Fibroblast of mammary gland (primary cell): ENCODE measurements at regions not wholly inside any gene's neighbourhood (a gene's known extent, or its start where the extent isn't known, plus 50 kb on each side); places are given as distances from the start of the nearest gene placed in this dataset.

Source experiments
- DNase-seq: peaks from one replicate; pipeline ENCODE4 v3.0.0-alpha.2; 2010; ENCODE audit warnings: low read depth
- H3K4me3 ChIP-seq: 2 replicates; pipeline ENCODE4 v1.5.1; 2011; ENCODE audit warnings: low read depth, mild to moderate bottlenecking, low read length, moderate library complexity; ENCODE audit not compliant: control insufficient read depth
- CTCF ChIP-seq: conservative IDR thresholded peaks from 2 replicates; pipeline ENCODE4 v1.5.1; 2011; ENCODE audit warnings: low read depth, low read length, inconsistent platforms; ENCODE audit not compliant: control insufficient read depth, insufficient read depth

GRCh38 chr2:83703598-83703997 lies 755.5 kb downstream of the SUCLG1 start:
- H3K4me3 ChIP-seq: no peak overlapping the region
- TF ChIP-seq CTCF: no peak
- no peak for DNase-seq

- no peak overlapping the region for H3K4me3 ChIP-seq
- no peak for TF ChIP-seq CTCF
- DNase-seq: no peak
Observed at GRCh38 chr2:83696838-83697237, 762.2 kb downstream of the SUCLG1 start.

- no peak for DNase-seq
- no peak overlapping the region for H3K4me3 ChIP-seq
- no peak for TF ChIP-seq CTCF
Observed at GRCh38 chr2:83695530-83695929, 763.5 kb downstream of the SUCLG1 start.

GRCh38 chr2:83695037-83695436 lies 764.0 kb downstream of the SUCLG1 start:
- no peak for TF ChIP-seq CTCF
- no peak for DNase-seq
- H3K4me3 ChIP-seq: no peak overlapping the region

GRCh38 chr2:83689402-83689801 lies 769.7 kb downstream of the SUCLG1 start:
- DNase-seq: no peak
- TF ChIP-seq CTCF: no peak
- no peak overlapping the region for H3K4me3 ChIP-seq

GRCh38 chr2:83686863-83687262 lies 772.2 kb downstream of the SUCLG1 start:
- H3K4me3 ChIP-seq: no peak overlapping the region
- no peak for TF ChIP-seq CTCF

GRCh38 chr2:83674050-83674449 lies 785.0 kb downstream of the SUCLG1 start:
- DNase-seq: no peak
- H3K4me3 ChIP-seq: no peak overlapping the region
- no peak for TF ChIP-seq CTCF

More at GRCh38 chr2:83686863-83687262, 772.2 kb downstream of the SUCLG1 start:
- no peak for DNase-seq
